Choroid plexus epithelial cell (primary cell): ENCODE measurements at regions not wholly inside any gene's neighbourhood (a gene's known extent, or its start where the extent isn't known, plus 50 kb on each side); places are given as distances from the start of the nearest gene placed in this dataset.

Experiments
- DNase-seq: peaks from one replicate; pipeline ENCODE4 v3.0.0-alpha.2; 2010; ENCODE audit warnings: low read depth
- H3K4me3 ChIP-seq: 2 replicates; pipeline ENCODE4 v1.5.1; 2011; ENCODE audit warnings: low read depth, mild to moderate bottlenecking, control low read depth, low read length, moderate library complexity
- TF ChIP-seq, protein P1 (sequence below): conservative IDR thresholded peaks from 2 replicates; pipeline ENCODE4 v1.5.1; 2011; ENCODE audit warnings: low read depth, mild to moderate bottlenecking, control low read depth, inconsistent platforms, low read length, moderate library complexity

DNA sequence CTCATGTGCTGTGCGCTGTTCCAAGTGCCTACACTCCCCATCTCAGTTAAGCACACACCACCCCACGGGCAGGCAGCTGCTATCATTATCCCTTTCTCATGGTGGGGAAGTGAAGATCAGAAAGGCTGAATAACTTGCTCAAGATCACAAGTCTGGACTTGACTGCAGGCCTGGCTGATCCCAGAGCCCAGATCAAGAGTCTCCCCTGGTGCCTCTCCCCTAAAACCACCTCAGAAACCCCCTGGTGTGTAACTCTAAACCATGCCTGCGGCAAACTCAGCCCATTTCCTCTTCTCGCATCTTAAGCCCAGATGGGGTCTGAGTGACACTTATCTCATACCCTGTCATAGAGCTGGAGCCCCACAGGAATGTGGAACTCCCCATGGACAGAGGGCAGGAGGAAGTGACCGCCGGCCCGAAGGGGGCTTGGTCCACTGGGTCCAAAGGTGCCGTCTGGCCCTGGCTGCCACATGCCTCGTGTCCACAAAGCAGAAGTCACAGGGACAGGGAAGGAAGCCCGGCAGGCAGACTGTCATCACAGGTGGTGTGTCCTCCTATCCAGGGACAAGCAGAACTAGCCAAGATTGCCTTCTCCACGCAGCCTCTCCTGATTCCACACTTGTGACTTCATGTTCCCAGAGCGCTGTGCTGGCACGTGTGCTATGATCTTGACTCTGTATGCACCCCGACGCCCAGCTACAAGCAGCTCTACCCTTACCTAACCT is 92.1 kb downstream of the SYF2 start:
- H3K4me3 ChIP-seq = no peak overlapping the region
- TF ChIP-seq, protein P1, sequence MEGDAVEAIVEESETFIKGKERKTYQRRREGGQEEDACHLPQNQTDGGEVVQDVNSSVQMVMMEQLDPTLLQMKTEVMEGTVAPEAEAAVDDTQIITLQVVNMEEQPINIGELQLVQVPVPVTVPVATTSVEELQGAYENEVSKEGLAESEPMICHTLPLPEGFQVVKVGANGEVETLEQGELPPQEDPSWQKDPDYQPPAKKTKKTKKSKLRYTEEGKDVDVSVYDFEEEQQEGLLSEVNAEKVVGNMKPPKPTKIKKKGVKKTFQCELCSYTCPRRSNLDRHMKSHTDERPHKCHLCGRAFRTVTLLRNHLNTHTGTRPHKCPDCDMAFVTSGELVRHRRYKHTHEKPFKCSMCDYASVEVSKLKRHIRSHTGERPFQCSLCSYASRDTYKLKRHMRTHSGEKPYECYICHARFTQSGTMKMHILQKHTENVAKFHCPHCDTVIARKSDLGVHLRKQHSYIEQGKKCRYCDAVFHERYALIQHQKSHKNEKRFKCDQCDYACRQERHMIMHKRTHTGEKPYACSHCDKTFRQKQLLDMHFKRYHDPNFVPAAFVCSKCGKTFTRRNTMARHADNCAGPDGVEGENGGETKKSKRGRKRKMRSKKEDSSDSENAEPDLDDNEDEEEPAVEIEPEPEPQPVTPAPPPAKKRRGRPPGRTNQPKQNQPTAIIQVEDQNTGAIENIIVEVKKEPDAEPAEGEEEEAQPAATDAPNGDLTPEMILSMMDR = no peak
- peak; percentile 17 for DNase-seq

DNA sequence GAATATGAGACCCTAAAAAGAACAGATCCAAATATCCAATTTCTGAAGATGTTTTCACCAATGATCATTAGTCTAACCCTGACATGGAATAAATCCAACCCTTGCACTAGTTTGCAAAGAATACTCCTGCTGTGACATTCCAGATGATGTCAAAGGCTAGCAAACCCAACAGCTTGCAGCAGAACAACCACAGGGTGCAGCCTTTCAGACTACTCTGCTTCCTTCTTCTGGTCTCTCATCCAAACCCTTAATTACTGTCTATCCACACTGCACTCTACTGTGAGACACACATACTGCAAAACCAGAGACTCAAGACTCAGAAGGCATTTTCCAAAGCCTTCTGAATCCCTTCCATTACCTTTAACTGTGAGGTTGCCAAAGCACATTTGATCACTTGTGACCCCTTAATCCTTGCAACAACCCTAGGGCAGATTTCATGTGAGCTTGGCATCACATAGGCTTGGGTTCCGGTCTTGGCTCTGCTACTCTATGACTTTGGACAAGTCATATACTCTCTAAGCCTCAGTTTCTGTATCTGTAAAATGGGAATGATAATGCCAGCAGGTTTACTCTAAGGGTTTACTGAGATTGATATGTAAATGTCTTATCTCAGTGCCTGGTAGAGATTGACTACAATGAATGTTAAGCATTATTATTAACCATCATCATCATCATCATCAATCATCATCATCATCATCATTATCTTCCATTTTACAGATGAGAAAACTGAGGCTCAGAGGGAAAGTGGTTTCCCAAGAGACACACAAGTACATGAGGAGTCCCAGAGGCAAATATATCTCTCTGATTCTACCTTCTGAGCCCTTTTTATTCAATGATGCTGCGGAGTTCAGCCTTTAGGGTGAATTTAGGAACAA is 94.5 kb downstream of the SYF2 start:
- DNase-seq = peak; percentile 40
- TF ChIP-seq, protein P1 = no peak
- H3K4me3 ChIP-seq = no peak overlapping the region

DNA sequence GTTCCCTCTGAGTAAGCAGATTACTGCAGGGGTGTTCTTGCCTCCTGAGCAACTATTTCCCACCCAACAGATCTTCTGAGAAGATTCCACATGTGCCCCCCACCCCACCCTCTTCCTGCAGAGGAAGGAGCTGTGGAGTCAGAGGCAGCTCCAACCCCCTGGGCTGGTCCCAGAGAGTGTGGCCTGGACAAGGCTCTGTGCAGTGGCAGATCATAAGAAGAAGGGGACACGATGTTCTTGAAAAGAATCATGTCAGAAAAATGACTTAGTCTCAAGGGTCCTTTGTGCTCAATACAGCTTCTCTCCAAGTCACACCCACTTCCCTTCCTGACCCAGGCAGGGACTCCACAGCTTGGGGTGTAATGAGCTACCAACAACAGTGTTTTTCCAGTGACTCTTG is 95.2 kb downstream of the SYF2 start:
- no peak for DNase-seq
- TF ChIP-seq, protein P1 = no peak
- H3K4me3 ChIP-seq = no peak overlapping the region

DNA sequence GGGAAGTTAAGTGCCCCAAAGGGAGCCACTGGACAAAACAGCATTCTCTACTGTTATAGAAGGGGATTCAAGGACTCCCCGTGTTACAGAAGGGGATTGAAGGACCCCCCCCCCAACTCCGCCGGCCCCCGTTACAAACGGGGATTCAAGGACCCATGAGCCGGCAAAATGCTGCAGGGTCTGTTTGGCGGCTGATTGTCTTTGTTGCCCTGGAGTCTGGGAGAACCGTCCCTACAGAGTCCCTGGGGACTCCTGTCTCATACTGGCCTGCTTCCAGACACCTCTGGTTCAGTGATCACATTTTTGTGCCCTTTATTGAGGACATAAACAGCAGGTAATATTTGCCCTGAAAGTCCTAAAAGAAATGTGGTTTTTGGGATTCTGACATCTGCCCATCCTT is 96.4 kb downstream of the SYF2 start:
- H3K4me3 ChIP-seq = no peak overlapping the region
- DNase-seq = no peak
- TF ChIP-seq, protein P1 = no peak

DNA sequence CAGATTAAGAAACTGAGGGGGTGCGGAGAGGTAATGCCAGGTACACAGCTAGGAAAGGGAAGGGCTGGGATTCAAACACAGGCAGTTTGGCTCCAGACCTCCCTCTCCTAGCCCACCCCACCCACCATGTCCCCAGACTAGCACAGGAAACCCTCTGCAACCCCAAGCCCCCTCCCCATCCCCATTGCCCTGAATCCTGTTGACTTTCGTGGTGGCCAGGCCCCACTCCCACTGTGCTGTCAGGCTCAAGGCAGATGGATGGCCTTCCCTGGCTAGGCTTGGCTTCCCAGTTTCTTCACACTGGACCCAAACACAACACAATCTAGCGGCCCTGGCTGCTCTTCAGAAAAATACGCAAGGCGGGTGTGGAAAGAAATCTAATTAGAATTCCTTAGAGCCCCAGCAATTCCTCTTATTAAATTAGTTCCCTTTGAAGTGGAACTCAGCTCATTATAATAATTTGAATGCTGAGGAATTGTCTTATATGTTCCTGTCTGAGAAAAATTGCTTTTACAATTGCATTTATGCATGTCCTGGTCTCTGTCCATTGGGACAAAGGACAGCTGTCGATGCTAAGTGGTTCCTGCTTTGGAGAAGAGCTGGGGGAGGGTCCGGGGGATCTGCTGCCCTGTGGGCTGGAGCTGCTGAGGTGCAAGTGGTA is 97.4 kb downstream of the SYF2 start:
- no peak for DNase-seq
- TF ChIP-seq, protein P1 = no peak
- no peak overlapping the region for H3K4me3 ChIP-seq

DNA sequence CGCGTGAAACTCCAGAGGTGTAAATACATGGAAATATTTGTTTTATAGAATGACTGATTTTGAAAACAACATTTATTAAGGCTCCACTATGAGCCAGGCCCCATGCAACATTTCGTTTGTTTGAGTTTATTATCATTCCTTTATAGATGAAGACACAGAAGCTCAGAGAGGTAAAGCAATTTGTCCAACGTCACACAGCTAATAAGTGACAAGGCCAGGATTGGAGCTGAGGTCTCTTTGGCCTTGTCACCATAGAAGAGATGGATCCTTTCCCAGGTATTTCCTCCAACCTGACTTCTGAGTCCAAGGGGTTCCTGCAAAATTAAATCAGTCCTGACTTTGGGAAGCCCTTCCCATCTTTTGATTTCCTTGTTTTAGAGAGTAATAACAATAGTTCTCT is 98.0 kb downstream of the SYF2 start:
- DNase-seq = no peak
- TF ChIP-seq, protein P1 = no peak

More for the DNA sequence above, 98.0 kb downstream of the SYF2 start:
- no peak overlapping the region for H3K4me3 ChIP-seq
